Right lobe of liver (tissue), 6 donors: ENCODE measurements at regions not wholly inside any gene's neighbourhood (a gene's known extent, or its start where the extent isn't known, plus 50 kb on each side); places are given as distances from the start of the nearest gene placed in this dataset.

Source experiments
- ATAC-seq, 4 donors: fragments of 200-7000 bp; cut with Tn5 transposase; one replicate each; pipeline ENCODE4 v1.9.1; 2020; ENCODE audit warnings: mild to moderate bottlenecking in 4 of 4, moderate library complexity in 4 of 4
- DNase-seq, 3 donors: peaks; one replicate each; pipeline ENCODE4 v3.0.0-alpha.2; 2020
- H3K27ac ChIP-seq, 3 donors: fragments of 200-600 bp; one replicate each; pipeline ENCODE4 v1.8.0; 2022
- H3K27me3 ChIP-seq, 2 donors: fragments of 200-600 bp; one replicate each; pipeline ENCODE4 v1.8.0; 2022
- H3K36me3 ChIP-seq, 4 donors: fragments of 200-600 bp; sonication (generic) in 1 of 4; one replicate each; pipeline versions ENCODE4 v1.5.1 to v1.8.0; 2017 to 2022; ENCODE audit warnings: control low read depth in 1 of 4
- H3K4me1 ChIP-seq, 4 donors: fragments of 200-600 bp; sonication (generic) in 1 of 4; one replicate each; pipeline versions ENCODE4 v1.5.1 to v1.8.0; 2017 to 2022; ENCODE audit warnings: control low read depth in 1 of 4
- H3K4me3 ChIP-seq, 3 donors: fragments of 200-600 bp; one replicate each; pipeline ENCODE4 v1.8.0; 2022
- H3K9me3 ChIP-seq, 4 donors: fragments of 200-600 bp; sonication (generic) in 1 of 4; one replicate each; pipeline versions ENCODE4 v1.5.1 to v1.8.0; 2017 to 2022; ENCODE audit warnings: control low read depth in 1 of 4
- POLR2A ChIP-seq: fragments of 450-650 bp; IDR thresholded peaks from one replicate; pipeline ENCODE4 v1.6.1; 2017; ENCODE audit warnings: antibody characterized with exemption, mild to moderate bottlenecking
- intact Hi-C, 2 donors: fragments of 100-400 bp; cut with DNase I; formaldehyde crosslinking; loops; one replicate each; pipeline versions ENCODE4 v1.11.2 to v1.14.1; 2022
- TF ChIP-seq, protein P1 (sequence below), 4 donors: fragments of 200-600 bp in 3 of 4; fragments of 450-650 bp in 1 of 4; IDR thresholded peaks; one replicate each; pipeline versions ENCODE4 v1.5.1 to v1.8.0; 2016 to 2022; ENCODE audit warnings: antibody characterized with exemption in 4 of 4, mild to moderate bottlenecking in 2 of 4
- donor health status: DM: no; HTN: yes; CAD: no.
- donor health status: DM: no; HTN: no; CAD: no.
- donor health status: DM: no; HTN: no; CAD: no.
- donor health status: DM: no; HTN: yes; CAD: no.
- donor health status: DM: no; HTN: yes; CAD: no.

- ATAC-seq, result no peak
- H3K4me1 ChIP-seq, result no peaks in the 10 kb centered on the region
- intact Hi-C loops, result no loop called here
Measured at GRCh38 chrX:13868591-13868990, 51.7 kb upstream of the GPM6B start.

More at GRCh38 chrX:13868591-13868990, 51.7 kb upstream of the GPM6B start:
- Histone ChIP-seq H3K9me3 (no peaks in the 10 kb centered on the region), H3K27me3 (no peaks in the 10 kb centered on the region), H3K27ac (no peak overlapping the region), H3K4me3 (no peak overlapping the region), H3K36me3 (no peaks in the 10 kb centered on the region)
- TF ChIP-seq, protein P1, sequence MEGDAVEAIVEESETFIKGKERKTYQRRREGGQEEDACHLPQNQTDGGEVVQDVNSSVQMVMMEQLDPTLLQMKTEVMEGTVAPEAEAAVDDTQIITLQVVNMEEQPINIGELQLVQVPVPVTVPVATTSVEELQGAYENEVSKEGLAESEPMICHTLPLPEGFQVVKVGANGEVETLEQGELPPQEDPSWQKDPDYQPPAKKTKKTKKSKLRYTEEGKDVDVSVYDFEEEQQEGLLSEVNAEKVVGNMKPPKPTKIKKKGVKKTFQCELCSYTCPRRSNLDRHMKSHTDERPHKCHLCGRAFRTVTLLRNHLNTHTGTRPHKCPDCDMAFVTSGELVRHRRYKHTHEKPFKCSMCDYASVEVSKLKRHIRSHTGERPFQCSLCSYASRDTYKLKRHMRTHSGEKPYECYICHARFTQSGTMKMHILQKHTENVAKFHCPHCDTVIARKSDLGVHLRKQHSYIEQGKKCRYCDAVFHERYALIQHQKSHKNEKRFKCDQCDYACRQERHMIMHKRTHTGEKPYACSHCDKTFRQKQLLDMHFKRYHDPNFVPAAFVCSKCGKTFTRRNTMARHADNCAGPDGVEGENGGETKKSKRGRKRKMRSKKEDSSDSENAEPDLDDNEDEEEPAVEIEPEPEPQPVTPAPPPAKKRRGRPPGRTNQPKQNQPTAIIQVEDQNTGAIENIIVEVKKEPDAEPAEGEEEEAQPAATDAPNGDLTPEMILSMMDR (IDR thresholded peaks at IDR 0.05), result no peak
- TF ChIP-seq POLR2A, result no peak
- DNase-seq, result no peak
